GM19328 (cell line): ENCODE measurements at regions not wholly inside any gene's neighbourhood (a gene's known extent, or its start where the extent isn't known, plus 50 kb on each side); places are given as distances from the start of the nearest gene placed in this dataset.
"Not testable (repeated sequence)": the region's sequence is repeated elsewhere in the genome, so short reads cannot be mapped to it uniquely, and the experiment has no call there.

Experiments
- ATAC-seq: cut with Tn5 transposase; IDR thresholded peaks from one replicate; pipeline ENCODE4 v1.9.1; 2021; ENCODE audit warnings: mild to moderate bottlenecking, moderate library complexity; ENCODE audit not compliant: unreplicated experiment

- no peak for ATAC-seq
Measured at GRCh38 chr2:195364015-195364965, 292.7 kb upstream of the SLC39A10 start.

- no peak for ATAC-seq
Measured at GRCh38 chr2:195363496-195363895, 293.5 kb upstream of the SLC39A10 start.

- ATAC-seq, result no peak
Measured at GRCh38 chr2:195360242-195360641, 296.8 kb upstream of the SLC39A10 start.

- no peak for ATAC-seq
Measured at GRCh38 chr2:195359043-195359735, 297.8 kb upstream of the SLC39A10 start.

GRCh38 chr2:195356920-195357440, 300.0 kb upstream of the SLC39A10 start:
- ATAC-seq, result no peak

- no peak for ATAC-seq
Measured at GRCh38 chr2:195356026-195356425, 301.0 kb upstream of the SLC39A10 start.

- ATAC-seq, result no peak
Measured at GRCh38 chr2:195352581-195352980, 304.4 kb upstream of the SLC39A10 start.

GRCh38 chr2:195343942-195344530, 313.0 kb upstream of the SLC39A10 start:
- ATAC-seq, result no peak

GRCh38 chr2:195343540-195343939, 313.5 kb upstream of the SLC39A10 start:
- no peak for ATAC-seq

GRCh38 chr2:195342061-195342460, 315.0 kb upstream of the SLC39A10 start:
- ATAC-seq, result no peak

GRCh38 chr2:195338856-195339255, 318.2 kb upstream of the SLC39A10 start:
- ATAC-seq, result no peak

- ATAC-seq, result no peak
Measured at GRCh38 chr2:195337597-195337996, 319.4 kb upstream of the SLC39A10 start.

GRCh38 chr2:195333869-195334268, 323.2 kb upstream of the SLC39A10 start:
- no peak for ATAC-seq

GRCh38 chr2:195331966-195332365, 325.1 kb upstream of the SLC39A10 start:
- ATAC-seq, result no peak

- no peak for ATAC-seq
Measured at GRCh38 chr2:195331129-195331528, 325.9 kb upstream of the SLC39A10 start.

GRCh38 chr2:195330513-195330956, 326.5 kb upstream of the SLC39A10 start:
- ATAC-seq, result no peak

- not testable (repeated sequence) for ATAC-seq
Measured at GRCh38 chr2:195329784-195330183, 327.2 kb upstream of the SLC39A10 start.

- ATAC-seq, result no peak
Measured at GRCh38 chr2:195326537-195326936, 330.5 kb upstream of the SLC39A10 start.

GRCh38 chr2:195322324-195322723, 334.7 kb upstream of the SLC39A10 start:
- ATAC-seq, result no peak

- ATAC-seq, result no peak
Measured at GRCh38 chr2:195320413-195320973, 336.5 kb upstream of the SLC39A10 start.
